B cell (primary cell): ENCODE measurements at regions not wholly inside any gene's neighbourhood (a gene's known extent, or its start where the extent isn't known, plus 50 kb on each side); places are given as distances from the start of the nearest gene placed in this dataset.

ENCODE experiments used
- ATAC-seq: fragments of 200-7000 bp; cut with Tn5 transposase; one replicate; pipeline ENCODE4 v1.10.0; 2021; ENCODE audit warnings: low read depth, mild to moderate bottlenecking, moderate number of reproducible peaks, moderate library complexity
- CTCF ChIA-PET: fragments of 350-600 bp; sonication (Branson Sonifier 250); formaldehyde crosslinking; loops from one replicate; lab custom pipeline; 2021; ENCODE audit warnings: antibody characterized with exemption, inconsistent platforms; lab: Charles Lee
- POLR2A ChIA-PET: fragments of 350-600 bp; sonication (Branson Sonifier 250); formaldehyde crosslinking; loops from one replicate; lab custom pipeline; 2021; ENCODE audit warnings: antibody characterized with exemption; lab: Charles Lee
- DNase-seq: peaks from one replicate; pipeline ENCODE4 v3.0.0; 2013
- H2AFZ ChIP-seq: 2 replicates; pipeline ENCODE4 v1.6.1; 2012; ENCODE audit warnings: mild to moderate bottlenecking, low read depth, low read length; ENCODE audit not compliant: insufficient read depth, poor library complexity, severe bottlenecking
- H3K27ac ChIP-seq, 2 donors: 1 replicate in 1 of 2; 2 replicates in 1 of 2; pipeline ENCODE4 v1.5.1; 2012 to 2013; ENCODE audit warnings: low read length in 2 of 2, mild to moderate bottlenecking in 2 of 2, moderate library complexity in 1 of 2
- H3K27me3 ChIP-seq, 4 experiments: fragments of 200-600 bp in 1 of 4; sonication (generic) in 1 of 4; replicated peaks in 1 of 4; 1 replicate in 2 of 4; 2 replicates in 2 of 4; pipeline versions ENCODE4 v1.6.1 to v1.7.0; 2013 to 2016; ENCODE audit warnings: low read length in 3 of 4, mild to moderate bottlenecking in 2 of 4, mixed read lengths in 1 of 4, moderate library complexity in 1 of 4; ENCODE audit not compliant: insufficient read depth in 4 of 4, control insufficient read depth in 3 of 4; ENCODE audit errors: control extremely low read depth in 1 of 4
- H3K36me3 ChIP-seq, 2 experiments: replicated peaks in 1 of 2; 1 replicate in 1 of 2; 2 replicates in 1 of 2; pipeline versions ENCODE4 v1.6.1 to v1.7.1; 2013; ENCODE audit warnings: low read length in 1 of 2; ENCODE audit not compliant: insufficient read depth in 2 of 2, control insufficient read depth in 1 of 2; ENCODE audit errors: control extremely low read depth in 1 of 2, extremely low read depth in 1 of 2
- H3K4me1 ChIP-seq, 2 donors: fragments of 200-600 bp in 1 of 2; sonication (generic) in 1 of 2; 1 replicate in 1 of 2; 2 replicates in 1 of 2; pipeline versions ENCODE4 v1.5.1 to v1.6.1; 2013 to 2017; ENCODE audit warnings: low read length in 2 of 2; ENCODE audit not compliant: control insufficient read depth in 2 of 2, insufficient read depth in 2 of 2
- H3K4me2 ChIP-seq: replicated peaks from 2 replicates; pipeline ENCODE3; 2012; ENCODE audit warnings: mild to moderate bottlenecking, low read depth, low read length; ENCODE audit not compliant: poor library complexity, severe bottlenecking
- H3K4me3 ChIP-seq, 5 experiments: fragments of 200-600 bp in 1 of 5; sonication (generic) in 1 of 5; 1 replicate in 3 of 5; 2 replicates in 2 of 5; pipeline versions ENCODE4 v1.5.1 to v1.7.0; 2011 to 2016; ENCODE audit warnings: low read length in 4 of 5, mild to moderate bottlenecking in 4 of 5, low read depth in 2 of 5, control low read depth in 1 of 5, moderate library complexity in 1 of 5; ENCODE audit not compliant: insufficient read depth in 1 of 5; ENCODE audit errors: control extremely low read depth in 1 of 5, extremely low read depth in 1 of 5
- H3K79me2 ChIP-seq: fragments of 200-600 bp; sonication (generic); one replicate; pipeline ENCODE4 v1.6.0; 2016; ENCODE audit warnings: low read length; ENCODE audit not compliant: control insufficient read depth, insufficient read depth
- H3K9ac ChIP-seq: fragments of 200-600 bp; sonication (generic); 2 replicates; pipeline ENCODE4 v1.6.1; 2017; ENCODE audit warnings: mild to moderate bottlenecking, low read length, moderate library complexity
- H3K9me3 ChIP-seq, 3 donors: one replicate each; pipeline versions ENCODE4 v1.6.1 to v1.7.1; 2013; ENCODE audit warnings: low read length in 2 of 3; ENCODE audit not compliant: control insufficient read depth in 2 of 3, insufficient read depth in 1 of 3; ENCODE audit errors: control extremely low read depth in 1 of 3
- H4K20me1 ChIP-seq: 2 replicates; pipeline ENCODE4 v1.6.0; 2012; ENCODE audit warnings: mild to moderate bottlenecking, low read length; ENCODE audit not compliant: insufficient read depth, control insufficient read depth, poor library complexity, severe bottlenecking
- H3K27ac Mint-ChIP-seq: one replicate; pipeline ENCODE4 v1.8.0; 2021; ENCODE audit warnings: mixed read lengths
- H3K27me3 Mint-ChIP-seq: one replicate; pipeline ENCODE4 v1.8.0; 2021; ENCODE audit warnings: mixed read lengths
- H3K4me1 Mint-ChIP-seq: one replicate; pipeline ENCODE4 v1.8.0; 2021; ENCODE audit warnings: mixed read lengths
- H3K4me3 Mint-ChIP-seq: one replicate; pipeline ENCODE4 v1.8.0; 2021; ENCODE audit warnings: mixed read lengths
- H3K9me3 Mint-ChIP-seq: one replicate; pipeline ENCODE4 v1.8.0; 2022; ENCODE audit warnings: mixed read lengths; ENCODE audit not compliant: insufficient read depth
- CTCF ChIP-seq: fragments of 200-600 bp; IDR thresholded peaks from one replicate; pipeline ENCODE4 v1.8.0; 2022; ENCODE audit warnings: antibody characterized with exemption, mild to moderate bottlenecking
- EZH2 ChIP-seq: IDR thresholded peaks from 2 replicates; pipeline ENCODE4 v1.6.1; 2012; ENCODE audit warnings: borderline replicate concordance, low read depth, mild to moderate bottlenecking, moderate library complexity, low read length; ENCODE audit not compliant: insufficient read depth, poor library complexity, severe bottlenecking
- WGBS: methylation state at CpG from one replicate; pipeline ENCODE4 v1.1.5; 2013; ENCODE audit warnings: missing lambda C conversion rate; ENCODE audit not compliant: insufficient coverage; 5-methylcytosine and 5-hydroxymethylcytosine counted together
- intact Hi-C: fragments of 100-400 bp; cut with micrococcal nuclease; formaldehyde crosslinking; loops from one replicate; pipeline ENCODE4 v1.10.0; 2022

GRCh38 chr3:124602980-124603627, 127.1 kb upstream of the UMPS start:
- Mint-ChIP-seq H3K4me3 (no peak overlapping the region), H3K27me3 (peaks cover 7% of the 10 kb centered on the region), H3K9me3 (no peaks in the 10 kb centered on the region), H3K27ac (no peak overlapping the region), H3K4me1 (no peaks in the 10 kb centered on the region)
- no peaks in the 10 kb centered on the region for H3K9me3 ChIP-seq
- H2AFZ ChIP-seq = no peak overlapping the region
- no peak for TF ChIP-seq EZH2
- TF ChIP-seq CTCF = no peak
- no peaks in the 10 kb centered on the region for H3K79me2 ChIP-seq
- no peak overlapping the region for H3K4me2 ChIP-seq
- H3K27ac ChIP-seq = no peak overlapping the region
- ChIA-PET CTCF (interaction anchor here (1.7 kb wide), 1 partner anchor 42 kb away, joined by 4 read pairs; no protein-coding TSS in a partner anchor), POLR2A (no interaction called here)
- DNase-seq (no peak), ATAC-seq (no peak)
- H3K4me3 ChIP-seq = no peak overlapping the region
- H3K27me3 ChIP-seq = peaks cover 0 to 3% (median 0%) of the 10 kb centered on the region in 4 experiments
- no peaks in the 10 kb centered on the region for H3K4me1 ChIP-seq
- intact Hi-C loops = no loop called here
- no peak overlapping the region for H3K9ac ChIP-seq
- 63% methylated on average over 3 of the region's 5 CpGs for WGBS
- no peaks in the 10 kb centered on the region for H3K36me3 ChIP-seq
- no peaks in the 10 kb centered on the region for H4K20me1 ChIP-seq

- WGBS = 73% methylated on average over 5 of the region's 6 CpGs
- Histone ChIP-seq H3K9ac (no peak overlapping the region), H3K4me1 (no peaks in the 10 kb centered on the region), H3K9me3 (no peaks in the 10 kb centered on the region), H3K36me3 (no peaks in the 10 kb centered on the region), H3K4me2 (no peak overlapping the region), H2AFZ (no peak overlapping the region), H4K20me1 (no peaks in the 10 kb centered on the region), H3K4me3 (no peak overlapping the region), H3K27ac (no peak overlapping the region), H3K27me3 (peaks cover 0 to 3% (median 0%) of the 10 kb centered on the region in 4 experiments), H3K79me2 (no peaks in the 10 kb centered on the region)
- TF ChIP-seq CTCF (no peak), EZH2 (no peak)
- Mint-ChIP-seq H3K27ac (no peak overlapping the region), H3K4me3 (no peak overlapping the region), H3K27me3 (peaks cover 7% of the 10 kb centered on the region), H3K4me1 (no peaks in the 10 kb centered on the region), H3K9me3 (no peaks in the 10 kb centered on the region)
- DNase-seq (no peak), ATAC-seq (no peak)
- ChIA-PET POLR2A (no interaction called here), CTCF (interaction anchor here (1.2 kb wide), 1 partner anchor 83 kb away, joined by 4 read pairs; no protein-coding TSS in a partner anchor)
- intact Hi-C loops = no loop called here
These were observed 124.3 kb upstream of the UMPS start for GRCh38 chr3:124605781-124606579.
